Activated naive CD8-positive, alpha-beta T cell treated with anti-CD3 and anti-CD28 coated beads, Interleukin-2, amount 50 U/mL, for 24 hours (primary cell): ENCODE measurements at regions not wholly inside any gene's neighbourhood (a gene's known extent, or its start where the extent isn't known, plus 50 kb on each side); places are given as distances from the start of the nearest gene placed in this dataset.

Source experiments
- ATAC-seq: fragments of 150-1000 bp; cut with Tn5 transposase; one replicate; pipeline ENCODE4 v1.10.0; 2021
- DNase-seq: peaks from one replicate; pipeline ENCODE4 v3.0.0; 2021
- H3K27ac Mint-ChIP-seq: one replicate; pipeline ENCODE4 v1.8.0; 2021; ENCODE audit warnings: mild to moderate bottlenecking, mixed read lengths
- H3K27me3 Mint-ChIP-seq: one replicate; pipeline ENCODE4 v1.8.0; 2021; ENCODE audit warnings: mixed read lengths
- H3K36me3 Mint-ChIP-seq: one replicate; pipeline ENCODE4 v1.8.0; 2021; ENCODE audit warnings: low read depth, mixed read lengths
- H3K4me1 Mint-ChIP-seq: one replicate; pipeline ENCODE4 v1.8.0; 2021; ENCODE audit warnings: mixed read lengths
- H3K4me3 Mint-ChIP-seq: one replicate; pipeline ENCODE4 v1.8.0; 2021; ENCODE audit warnings: mild to moderate bottlenecking, moderate library complexity, mixed read lengths
- H3K9me3 Mint-ChIP-seq: one replicate; pipeline ENCODE4 v1.8.0; 2021; ENCODE audit warnings: mixed read lengths

GRCh38 chr18:40049716-40050115 is 1905.3 kb upstream of the PIK3C3 start:
- Mint-ChIP-seq H3K36me3 (no peaks in the 10 kb centered on the region), H3K27me3 (no peaks in the 10 kb centered on the region), H3K27ac (no peak overlapping the region), H3K4me3 (no peak overlapping the region), H3K9me3 (peaks cover 11% of the 10 kb centered on the region), H3K4me1 (no peaks in the 10 kb centered on the region)
- ATAC-seq (no peak), DNase-seq (no peak)

GRCh38 chr18:40048886-40049650 is 1906.0 kb upstream of the PIK3C3 start:
- ATAC-seq = no peak
- no peaks in the 10 kb centered on the region for H3K27me3 Mint-ChIP-seq
- no peak for DNase-seq
- H3K4me1 Mint-ChIP-seq = no peaks in the 10 kb centered on the region
- H3K27ac Mint-ChIP-seq = no peak overlapping the region
- no peak overlapping the region for H3K4me3 Mint-ChIP-seq
- no peaks in the 10 kb centered on the region for H3K36me3 Mint-ChIP-seq
- peaks cover 11% of the 10 kb centered on the region for H3K9me3 Mint-ChIP-seq

GRCh38 chr18:40048253-40048652 is 1906.8 kb upstream of the PIK3C3 start:
- no peak overlapping the region for H3K4me3 Mint-ChIP-seq
- ATAC-seq (no peak), DNase-seq (no peak)

GRCh38 chr18:40046596-40046995 is 1908.4 kb upstream of the PIK3C3 start:
- Mint-ChIP-seq H3K27ac (no peak overlapping the region), H3K4me3 (no peak overlapping the region), H3K9me3 (peaks cover 11% of the 10 kb centered on the region), H3K36me3 (no peaks in the 10 kb centered on the region), H3K4me1 (no peaks in the 10 kb centered on the region), H3K27me3 (no peaks in the 10 kb centered on the region)
- DNase-seq (no peak), ATAC-seq (no peak)

More at GRCh38 chr18:40048253-40048652, 1906.8 kb upstream of the PIK3C3 start:
- Mint-ChIP-seq H3K4me1 (no peaks in the 10 kb centered on the region), H3K9me3 (peaks cover 11% of the 10 kb centered on the region), H3K36me3 (no peaks in the 10 kb centered on the region), H3K27ac (no peak overlapping the region), H3K27me3 (no peaks in the 10 kb centered on the region)

- Mint-ChIP-seq H3K27ac (no peak overlapping the region), H3K4me3 (no peak overlapping the region), H3K4me1 (no peaks in the 10 kb centered on the region), H3K27me3 (no peaks in the 10 kb centered on the region), H3K9me3 (peaks cover 18% of the 10 kb centered on the region), H3K36me3 (no peaks in the 10 kb centered on the region)
- DNase-seq = no peak
- ATAC-seq = no peak
Measured at GRCh38 chr18:40041951-40042350, 1913.1 kb upstream of the PIK3C3 start.

- Mint-ChIP-seq H3K9me3 (peaks cover 8% of the 10 kb centered on the region), H3K27me3 (no peaks in the 10 kb centered on the region), H3K36me3 (no peaks in the 10 kb centered on the region), H3K4me1 (no peaks in the 10 kb centered on the region), H3K4me3 (no peak overlapping the region), H3K27ac (no peak overlapping the region)
- DNase-seq (no peak), ATAC-seq (no peak)
Measured at GRCh38 chr18:40040574-40040973, 1914.5 kb upstream of the PIK3C3 start.

GRCh38 chr18:40037356-40037755 is 1917.7 kb upstream of the PIK3C3 start:
- DNase-seq = no peak
- Mint-ChIP-seq H3K4me3 (no peak overlapping the region), H3K9me3 (peaks cover 8% of the 10 kb centered on the region), H3K27ac (no peak overlapping the region), H3K27me3 (no peaks in the 10 kb centered on the region), H3K36me3 (no peaks in the 10 kb centered on the region), H3K4me1 (no peaks in the 10 kb centered on the region)
- ATAC-seq = no peak

GRCh38 chr18:40036861-40037260 is 1918.2 kb upstream of the PIK3C3 start:
- DNase-seq (no peak), ATAC-seq (no peak)
- Mint-ChIP-seq H3K9me3 (peaks cover 8% of the 10 kb centered on the region), H3K36me3 (no peaks in the 10 kb centered on the region), H3K4me1 (no peaks in the 10 kb centered on the region), H3K4me3 (no peak overlapping the region), H3K27ac (no peak overlapping the region), H3K27me3 (no peaks in the 10 kb centered on the region)

GRCh38 chr18:40035966-40036365 is 1919.1 kb upstream of the PIK3C3 start:
- Mint-ChIP-seq H3K9me3 (peaks cover 8% of the 10 kb centered on the region), H3K27ac (no peak overlapping the region), H3K4me1 (no peaks in the 10 kb centered on the region), H3K36me3 (no peaks in the 10 kb centered on the region), H3K4me3 (no peak overlapping the region), H3K27me3 (no peaks in the 10 kb centered on the region)
- DNase-seq (no peak), ATAC-seq (no peak)

GRCh38 chr18:40032076-40032475 is 1923.0 kb upstream of the PIK3C3 start:
- H3K36me3 Mint-ChIP-seq = no peaks in the 10 kb centered on the region

GRCh38 chr18:40031435-40031834 is 1923.6 kb upstream of the PIK3C3 start:
- no peaks in the 10 kb centered on the region for H3K27me3 Mint-ChIP-seq
- DNase-seq (no peak), ATAC-seq (no peak)
- H3K27ac Mint-ChIP-seq = no peak overlapping the region
- no peak overlapping the region for H3K4me3 Mint-ChIP-seq
- no peaks in the 10 kb centered on the region for H3K4me1 Mint-ChIP-seq
- no peaks in the 10 kb centered on the region for H3K36me3 Mint-ChIP-seq
- H3K9me3 Mint-ChIP-seq = peaks cover under 1% of the 10 kb centered on the region

More at GRCh38 chr18:40032076-40032475, 1923.0 kb upstream of the PIK3C3 start:
- no peaks in the 10 kb centered on the region for H3K4me1 Mint-ChIP-seq
- no peak for DNase-seq
- H3K27ac Mint-ChIP-seq = no peak overlapping the region
- ATAC-seq = no peak
- H3K9me3 Mint-ChIP-seq = no peaks in the 10 kb centered on the region
- no peaks in the 10 kb centered on the region for H3K27me3 Mint-ChIP-seq
- H3K4me3 Mint-ChIP-seq = no peak overlapping the region

- Mint-ChIP-seq H3K4me1 (no peaks in the 10 kb centered on the region), H3K27me3 (no peaks in the 10 kb centered on the region), H3K36me3 (no peaks in the 10 kb centered on the region), H3K4me3 (no peak overlapping the region), H3K27ac (no peak overlapping the region), H3K9me3 (peaks cover 7% of the 10 kb centered on the region)
- DNase-seq (no peak), ATAC-seq (no peak)
Measured at GRCh38 chr18:40019797-40020392, 1935.1 kb upstream of the PIK3C3 start.

- H3K27me3 Mint-ChIP-seq = no peaks in the 10 kb centered on the region
- H3K4me1 Mint-ChIP-seq = no peaks in the 10 kb centered on the region
Measured at GRCh38 chr18:40018266-40018665, 1936.8 kb upstream of the PIK3C3 start.

GRCh38 chr18:40017021-40017420 is 1938.0 kb upstream of the PIK3C3 start:
- H3K4me3 Mint-ChIP-seq = no peak overlapping the region
- ATAC-seq (no peak), DNase-seq (no peak)
- no peaks in the 10 kb centered on the region for H3K27me3 Mint-ChIP-seq
- no peaks in the 10 kb centered on the region for H3K9me3 Mint-ChIP-seq
- H3K4me1 Mint-ChIP-seq = no peaks in the 10 kb centered on the region
- H3K27ac Mint-ChIP-seq = no peak overlapping the region
- H3K36me3 Mint-ChIP-seq = no peaks in the 10 kb centered on the region

More at GRCh38 chr18:40018266-40018665, 1936.8 kb upstream of the PIK3C3 start:
- DNase-seq (no peak), ATAC-seq (no peak)
- Mint-ChIP-seq H3K4me3 (no peak overlapping the region), H3K27ac (no peak overlapping the region), H3K36me3 (no peaks in the 10 kb centered on the region), H3K9me3 (no peaks in the 10 kb centered on the region)

GRCh38 chr18:40016405-40016804 is 1938.6 kb upstream of the PIK3C3 start:
- no peak for ATAC-seq
- H3K27me3 Mint-ChIP-seq = no peaks in the 10 kb centered on the region

More at GRCh38 chr18:40016405-40016804, 1938.6 kb upstream of the PIK3C3 start:
- no peaks in the 10 kb centered on the region for H3K36me3 Mint-ChIP-seq
- no peaks in the 10 kb centered on the region for H3K9me3 Mint-ChIP-seq
- no peak overlapping the region for H3K4me3 Mint-ChIP-seq
- no peak overlapping the region for H3K27ac Mint-ChIP-seq
- no peak for DNase-seq
- no peaks in the 10 kb centered on the region for H3K4me1 Mint-ChIP-seq
